ENCODE measurements at regions not wholly inside any gene's neighbourhood (a gene's known extent, or its start where the extent isn't known, plus 50 kb on each side); places are given as distances from the start of the nearest gene placed in this dataset.

GRCh38 chr14:100979079-100979478, 75.6 kb upstream of the RTL1 start:
- H3K27me3 ChIP-seq (ENCODE audit: low read length), result no peaks in the 10 kb centered on the region
- no peak overlapping the region for H2AFZ ChIP-seq (ENCODE audit: low read depth, low read length, severe bottlenecking)
- H3K79me2 ChIP-seq (ENCODE audit: insufficient read depth, low read length), result no peaks in the 10 kb centered on the region
- H3K4me3 ChIP-seq (ENCODE audit: insufficient read depth, low read length, poor library complexity, severe bottlenecking), result no peak overlapping the region
- no peaks in the 10 kb centered on the region for H3K9me2 ChIP-seq (replicated peaks; ENCODE audit: insufficient read depth, low read length)
- no peaks in the 10 kb centered on the region for H3F3A ChIP-seq (ENCODE audit: insufficient read depth)
- no peak overlapping the region for H3K27ac ChIP-seq (ENCODE audit: low read depth, low read length)
- no peaks in the 10 kb centered on the region for H4K20me1 ChIP-seq (ENCODE audit: low read depth, low read length)
- H3K9ac ChIP-seq (ENCODE audit: low read length), result no peak overlapping the region
- no peak for TF ChIP-seq EZH2phosphoT487 (conservative IDR thresholded peaks at IDR 0.05; ENCODE audit: low read length)
- TF ChIP-seq, protein P1, sequence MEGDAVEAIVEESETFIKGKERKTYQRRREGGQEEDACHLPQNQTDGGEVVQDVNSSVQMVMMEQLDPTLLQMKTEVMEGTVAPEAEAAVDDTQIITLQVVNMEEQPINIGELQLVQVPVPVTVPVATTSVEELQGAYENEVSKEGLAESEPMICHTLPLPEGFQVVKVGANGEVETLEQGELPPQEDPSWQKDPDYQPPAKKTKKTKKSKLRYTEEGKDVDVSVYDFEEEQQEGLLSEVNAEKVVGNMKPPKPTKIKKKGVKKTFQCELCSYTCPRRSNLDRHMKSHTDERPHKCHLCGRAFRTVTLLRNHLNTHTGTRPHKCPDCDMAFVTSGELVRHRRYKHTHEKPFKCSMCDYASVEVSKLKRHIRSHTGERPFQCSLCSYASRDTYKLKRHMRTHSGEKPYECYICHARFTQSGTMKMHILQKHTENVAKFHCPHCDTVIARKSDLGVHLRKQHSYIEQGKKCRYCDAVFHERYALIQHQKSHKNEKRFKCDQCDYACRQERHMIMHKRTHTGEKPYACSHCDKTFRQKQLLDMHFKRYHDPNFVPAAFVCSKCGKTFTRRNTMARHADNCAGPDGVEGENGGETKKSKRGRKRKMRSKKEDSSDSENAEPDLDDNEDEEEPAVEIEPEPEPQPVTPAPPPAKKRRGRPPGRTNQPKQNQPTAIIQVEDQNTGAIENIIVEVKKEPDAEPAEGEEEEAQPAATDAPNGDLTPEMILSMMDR (IDR thresholded peaks at IDR 0.05; ENCODE audit: insufficient read depth, low read length, poor library complexity, severe bottlenecking), result no peak
- no peaks in the 10 kb centered on the region for H3K9me3 ChIP-seq (ENCODE audit: insufficient read depth, low read length)
- H3K36me3 ChIP-seq (ENCODE audit: low read length), result no peaks in the 10 kb centered on the region
- H3K4me2 ChIP-seq (ENCODE audit: low read depth, low read length, poor library complexity, severe bottlenecking), result no peak overlapping the region

DNA sequence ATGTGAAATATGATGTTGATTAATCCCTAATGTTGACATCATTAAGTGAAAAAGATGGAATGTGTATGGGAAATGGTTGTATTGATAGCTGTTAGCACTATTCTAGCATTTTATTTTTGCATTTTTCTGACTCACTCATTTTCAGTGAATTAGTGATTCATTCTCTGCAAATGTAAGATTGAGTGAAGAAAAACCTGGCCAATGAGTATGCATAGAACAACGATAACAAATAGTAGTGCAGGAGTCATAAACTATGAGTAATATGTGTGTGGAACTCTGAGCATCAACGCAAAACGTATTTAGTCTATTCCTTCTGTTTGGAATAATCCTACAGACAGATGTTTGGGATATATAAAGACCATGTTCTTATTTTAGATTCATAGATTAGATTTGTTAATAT, 76.3 kb upstream of the RTL1 start:
- Histone ChIP-seq H3K27ac (ENCODE audit: low read depth, low read length) (no peak overlapping the region), H3K9ac (ENCODE audit: low read length) (no peak overlapping the region), H4K20me1 (ENCODE audit: low read depth, low read length) (no peaks in the 10 kb centered on the region), H3K9me3 (ENCODE audit: insufficient read depth, low read length) (no peaks in the 10 kb centered on the region), H2AFZ (ENCODE audit: low read depth, low read length, severe bottlenecking) (no peak overlapping the region), H3K4me3 (ENCODE audit: insufficient read depth, low read length, poor library complexity, severe bottlenecking) (no peak overlapping the region), H3K9me2 (replicated peaks; ENCODE audit: insufficient read depth, low read length) (no peaks in the 10 kb centered on the region), H3K27me3 (ENCODE audit: low read length) (no peaks in the 10 kb centered on the region), H3K36me3 (ENCODE audit: low read length) (no peaks in the 10 kb centered on the region), H3K4me2 (ENCODE audit: low read depth, low read length, poor library complexity, severe bottlenecking) (no peak overlapping the region), H3F3A (ENCODE audit: insufficient read depth) (no peaks in the 10 kb centered on the region), H3K79me2 (ENCODE audit: insufficient read depth, low read length) (no peaks in the 10 kb centered on the region)
- TF ChIP-seq, protein P1 (IDR thresholded peaks at IDR 0.05; ENCODE audit: insufficient read depth, low read length, poor library complexity, severe bottlenecking), result no peak
- TF ChIP-seq EZH2phosphoT487 (conservative IDR thresholded peaks at IDR 0.05; ENCODE audit: low read length), result no peak

GRCh38 chr14:100980823-100981222, 77.3 kb upstream of the RTL1 start:
- TF ChIP-seq EZH2phosphoT487 (conservative IDR thresholded peaks at IDR 0.05; ENCODE audit: low read length), result no peak
- TF ChIP-seq, protein P1 (IDR thresholded peaks at IDR 0.05; ENCODE audit: insufficient read depth, low read length, poor library complexity, severe bottlenecking), result no peak
- H2AFZ ChIP-seq (ENCODE audit: low read depth, low read length, severe bottlenecking), result no peak overlapping the region
- H3K27ac ChIP-seq (ENCODE audit: low read depth, low read length), result no peak overlapping the region
- H3K9me3 ChIP-seq (ENCODE audit: insufficient read depth, low read length), result no peaks in the 10 kb centered on the region
- H3K4me3 ChIP-seq (ENCODE audit: insufficient read depth, low read length, poor library complexity, severe bottlenecking), result no peak overlapping the region
- no peaks in the 10 kb centered on the region for H3F3A ChIP-seq (ENCODE audit: insufficient read depth)
- no peak overlapping the region for H3K4me2 ChIP-seq (ENCODE audit: low read depth, low read length, poor library complexity, severe bottlenecking)
- H3K36me3 ChIP-seq (ENCODE audit: low read length), result no peaks in the 10 kb centered on the region
- no peaks in the 10 kb centered on the region for H3K9me2 ChIP-seq (replicated peaks; ENCODE audit: insufficient read depth, low read length)
- no peak overlapping the region for H3K9ac ChIP-seq (ENCODE audit: low read length)
- H3K27me3 ChIP-seq (ENCODE audit: low read length), result no peaks in the 10 kb centered on the region
- no peaks in the 10 kb centered on the region for H4K20me1 ChIP-seq (ENCODE audit: low read depth, low read length)
- H3K79me2 ChIP-seq (ENCODE audit: insufficient read depth, low read length), result no peaks in the 10 kb centered on the region
